Effector memory CD4-positive, alpha-beta T cell (primary cell): ENCODE measurements at regions not wholly inside any gene's neighbourhood (a gene's known extent, or its start where the extent isn't known, plus 50 kb on each side); places are given as distances from the start of the nearest gene placed in this dataset.

ENCODE experiments used
- DNase-seq, 3 donors: peaks; one replicate each; pipeline ENCODE4 v3.0.0-alpha.2; 2020
- H3K27ac ChIP-seq: 2 replicates; pipeline ENCODE4 v1.7.0; 2013; ENCODE audit warnings: mild to moderate bottlenecking, low read length, moderate library complexity; ENCODE audit not compliant: insufficient read depth, poor library complexity, severe bottlenecking
- H3K27me3 ChIP-seq: replicated peaks from 2 replicates; pipeline ENCODE4 v1.7.0; 2013; ENCODE audit warnings: mild to moderate bottlenecking, low read length; ENCODE audit not compliant: insufficient read depth, control insufficient read depth, poor library complexity, severe bottlenecking
- H3K36me3 ChIP-seq: 2 replicates; pipeline ENCODE4 v1.7.0; 2013; ENCODE audit warnings: mild to moderate bottlenecking, low read length, moderate library complexity; ENCODE audit not compliant: control insufficient read depth, insufficient read depth
- H3K4me1 ChIP-seq: 2 replicates; pipeline ENCODE4 v1.7.0; 2013; ENCODE audit warnings: low read length, mild to moderate bottlenecking; ENCODE audit not compliant: control insufficient read depth, insufficient read depth, poor library complexity, severe bottlenecking
- H3K4me3 ChIP-seq: 2 replicates; pipeline ENCODE4 v1.7.0; 2013; ENCODE audit warnings: low read length, low read depth, mild to moderate bottlenecking; ENCODE audit not compliant: insufficient read depth, poor library complexity, severe bottlenecking
- H3K9me3 ChIP-seq: 2 replicates; pipeline ENCODE4 v1.7.0; 2013; ENCODE audit warnings: mild to moderate bottlenecking, low read length, moderate library complexity; ENCODE audit not compliant: control insufficient read depth

- H3K4me1 ChIP-seq, result no peaks in the 10 kb centered on the region
- DNase-seq, result no peak
- H3K9me3 ChIP-seq, result no peaks in the 10 kb centered on the region
- no peak overlapping the region for H3K27ac ChIP-seq
- H3K4me3 ChIP-seq, result no peak overlapping the region
- H3K27me3 ChIP-seq, result no peaks in the 10 kb centered on the region
- H3K36me3 ChIP-seq, result no peaks in the 10 kb centered on the region
Measured at GRCh38 chr15:70324001-70324974, 226.6 kb upstream of the TLE3 start.

GRCh38 chr15:70323111-70323851 lies 225.6 kb upstream of the TLE3 start:
- Histone ChIP-seq H3K4me3 (no peak overlapping the region), H3K4me1 (no peaks in the 10 kb centered on the region), H3K36me3 (no peaks in the 10 kb centered on the region), H3K9me3 (no peaks in the 10 kb centered on the region), H3K27ac (no peak overlapping the region), H3K27me3 (no peaks in the 10 kb centered on the region)
- DNase-seq, result no peak

GRCh38 chr15:70322051-70322668 lies 224.4 kb upstream of the TLE3 start:
- Histone ChIP-seq H3K4me1 (no peaks in the 10 kb centered on the region), H3K9me3 (no peaks in the 10 kb centered on the region), H3K27me3 (no peaks in the 10 kb centered on the region), H3K4me3 (no peak overlapping the region), H3K36me3 (no peaks in the 10 kb centered on the region), H3K27ac (no peak overlapping the region)
- no peak for DNase-seq

- H3K27ac ChIP-seq, result no peak overlapping the region
- no peak for DNase-seq
- no peak overlapping the region for H3K4me3 ChIP-seq
- no peaks in the 10 kb centered on the region for H3K9me3 ChIP-seq
- no peaks in the 10 kb centered on the region for H3K27me3 ChIP-seq
- H3K36me3 ChIP-seq, result no peaks in the 10 kb centered on the region
- no peaks in the 10 kb centered on the region for H3K4me1 ChIP-seq
Measured at GRCh38 chr15:70321172-70321819, 223.6 kb upstream of the TLE3 start.

- DNase-seq, result no peak
- H3K36me3 ChIP-seq, result no peaks in the 10 kb centered on the region
- no peaks in the 10 kb centered on the region for H3K4me1 ChIP-seq
- no peak overlapping the region for H3K27ac ChIP-seq
- no peaks in the 10 kb centered on the region for H3K27me3 ChIP-seq
- no peak overlapping the region for H3K4me3 ChIP-seq
- H3K9me3 ChIP-seq, result no peaks in the 10 kb centered on the region
Measured at GRCh38 chr15:70320482-70320881, 222.8 kb upstream of the TLE3 start.

- H3K27ac ChIP-seq, result no peak overlapping the region
- no peak overlapping the region for H3K4me3 ChIP-seq
- H3K27me3 ChIP-seq, result no peaks in the 10 kb centered on the region
- H3K4me1 ChIP-seq, result no peaks in the 10 kb centered on the region
- no peak for DNase-seq
- H3K36me3 ChIP-seq, result no peaks in the 10 kb centered on the region
- no peaks in the 10 kb centered on the region for H3K9me3 ChIP-seq
Measured at GRCh38 chr15:70320077-70320476, 222.4 kb upstream of the TLE3 start.

- Histone ChIP-seq H3K4me1 (no peaks in the 10 kb centered on the region), H3K4me3 (no peak overlapping the region), H3K36me3 (no peaks in the 10 kb centered on the region), H3K9me3 (no peaks in the 10 kb centered on the region), H3K27me3 (no peaks in the 10 kb centered on the region), H3K27ac (no peak overlapping the region)
- DNase-seq, result no peak
Measured at GRCh38 chr15:70319466-70319865, 221.7 kb upstream of the TLE3 start.

- no peak for DNase-seq
- H3K4me1 ChIP-seq, result no peaks in the 10 kb centered on the region
- no peaks in the 10 kb centered on the region for H3K27me3 ChIP-seq
- no peaks in the 10 kb centered on the region for H3K9me3 ChIP-seq
- H3K27ac ChIP-seq, result no peak overlapping the region
- no peaks in the 10 kb centered on the region for H3K36me3 ChIP-seq
- H3K4me3 ChIP-seq, result no peak overlapping the region
Measured at GRCh38 chr15:70318594-70319465, 221.1 kb upstream of the TLE3 start.

- H3K36me3 ChIP-seq, result no peaks in the 10 kb centered on the region
- no peak for DNase-seq
Measured at GRCh38 chr15:70316059-70316600, 218.4 kb upstream of the TLE3 start.

More at GRCh38 chr15:70316059-70316600, 218.4 kb upstream of the TLE3 start:
- Histone ChIP-seq H3K27ac (no peak overlapping the region), H3K9me3 (no peaks in the 10 kb centered on the region), H3K4me1 (no peaks in the 10 kb centered on the region), H3K4me3 (no peak overlapping the region), H3K27me3 (no peaks in the 10 kb centered on the region)
